Testis (tissue), 2 donors: ENCODE measurements at regions not wholly inside any gene's neighbourhood (a gene's known extent, or its start where the extent isn't known, plus 50 kb on each side); places are given as distances from the start of the nearest gene placed in this dataset.

ENCODE experiments used
- DNase-seq: peaks from one replicate; pipeline ENCODE4 v3.0.0-alpha.2; 2019
- H3K27ac ChIP-seq, 2 donors: fragments of 200-600 bp; sonication (generic); one replicate each; pipeline ENCODE4 v1.5.1; 2019
- H3K27me3 ChIP-seq: fragments of 200-600 bp; sonication (generic); one replicate; pipeline ENCODE4 v1.5.1; 2019
- H3K36me3 ChIP-seq: fragments of 200-600 bp; sonication (generic); one replicate; pipeline ENCODE4 v1.5.1; 2017; ENCODE audit warnings: low read depth; ENCODE audit errors: missing control alignments
- H3K4me1 ChIP-seq: fragments of 200-600 bp; sonication (generic); one replicate; pipeline ENCODE4 v1.5.1; 2019
- H3K4me3 ChIP-seq, 2 donors: fragments of 200-600 bp; sonication (generic); one replicate each; pipeline ENCODE4 v1.5.1; 2017 to 2019
- H3K9me3 ChIP-seq: fragments of 200-600 bp; sonication (generic); one replicate; pipeline ENCODE4 v1.5.1; 2017
- CTCF ChIP-seq, 3 experiments: fragments of 450-650 bp in 2 of 3; fragments of 200-600 bp in 1 of 3; sonication (generic) in 1 of 3; IDR thresholded peaks; one replicate each; pipeline ENCODE4 v1.5.1; 2016 to 2019; ENCODE audit warnings: antibody characterized with exemption in 3 of 3, mild to moderate bottlenecking in 2 of 3, moderate library complexity in 1 of 3
- POLR2A ChIP-seq: fragments of 450-650 bp; IDR thresholded peaks from one replicate; pipeline ENCODE4 v1.6.1; 2017; ENCODE audit warnings: antibody characterized with exemption, mild to moderate bottlenecking, moderate library complexity
- WGBS, 2 donors: methylation state at CpG; one replicate each; pipeline ENCODE4 v1.1.5; 2018; 5-methylcytosine and 5-hydroxymethylcytosine counted together
- intact Hi-C: fragments of 100-400 bp; cut with DNase I; formaldehyde crosslinking; loops from one replicate; pipeline ENCODE4 v1.15.1; 2023; ENCODE audit warnings: low total_unique reads

GRCh38 chr5:2626572-2626971, 124.9 kb downstream of the IRX2 start:
- intact Hi-C loops, result no loop called here
- H3K4me1 ChIP-seq, result no peaks in the 10 kb centered on the region
- no peaks in the 10 kb centered on the region for H3K36me3 ChIP-seq
- no peaks in the 10 kb centered on the region for H3K27me3 ChIP-seq
- no peak overlapping the region for H3K27ac ChIP-seq
- WGBS, 2 donors, result 85 to 97% methylated on average over 2 of the region's 2 CpGs
- DNase-seq, result no peak
- no peak overlapping the region for H3K4me3 ChIP-seq
- TF ChIP-seq CTCF (IDR thresholded peaks at IDR 0.05), result no peak
- TF ChIP-seq POLR2A, result no peak
- H3K9me3 ChIP-seq, result no peaks in the 10 kb centered on the region

GRCh38 chr5:2622866-2623265, 128.6 kb downstream of the IRX2 start:
- Histone ChIP-seq H3K4me3 (no peak overlapping the region), H3K4me1 (no peaks in the 10 kb centered on the region), H3K36me3 (no peaks in the 10 kb centered on the region), H3K27ac (no peak overlapping the region), H3K9me3 (no peaks in the 10 kb centered on the region), H3K27me3 (no peaks in the 10 kb centered on the region)
- intact Hi-C loops, result no loop called here
- no peak for DNase-seq
- TF ChIP-seq POLR2A, result no peak
- no peak for TF ChIP-seq CTCF (IDR thresholded peaks at IDR 0.05)
- WGBS, 2 donors, result 83 to 86% methylated on average over 5 of the region's 5 CpGs

- Histone ChIP-seq H3K27ac (no peak overlapping the region), H3K9me3 (no peaks in the 10 kb centered on the region), H3K4me1 (no peaks in the 10 kb centered on the region), H3K27me3 (no peaks in the 10 kb centered on the region), H3K36me3 (no peaks in the 10 kb centered on the region), H3K4me3 (no peak overlapping the region)
- 81 to 85% methylated on average over 8 of the region's 8 CpGs for WGBS, 2 donors
- intact Hi-C loops, result no loop called here
- TF ChIP-seq POLR2A (no peak), CTCF (IDR thresholded peaks at IDR 0.05) (no peak)
- no peak for DNase-seq
Measured at GRCh38 chr5:2621631-2622030, 129.8 kb downstream of the IRX2 start.

- no peak overlapping the region for H3K27ac ChIP-seq
- H3K36me3 ChIP-seq, result no peaks in the 10 kb centered on the region
- no peak overlapping the region for H3K4me3 ChIP-seq
- H3K9me3 ChIP-seq, result no peaks in the 10 kb centered on the region
- no peaks in the 10 kb centered on the region for H3K27me3 ChIP-seq
- TF ChIP-seq POLR2A (no peak), CTCF (IDR thresholded peaks at IDR 0.05) (no peak)
- no peak for DNase-seq
- intact Hi-C loops, result no loop called here
- WGBS, 2 donors, result 68 to 75% methylated on average over 6 of the region's 6 CpGs
- no peaks in the 10 kb centered on the region for H3K4me1 ChIP-seq
Measured at GRCh38 chr5:2619216-2619615, 132.3 kb downstream of the IRX2 start.

- intact Hi-C loops, result no loop called here
- H3K4me3 ChIP-seq, result no peak overlapping the region
- 80% methylated on average over 5 of the region's 5 CpGs for WGBS, 2 donors
- TF ChIP-seq POLR2A (no peak), CTCF (IDR thresholded peaks at IDR 0.05) (no peak)
- H3K4me1 ChIP-seq, result no peaks in the 10 kb centered on the region
- DNase-seq, result no peak
- H3K27ac ChIP-seq, result no peak overlapping the region
- no peaks in the 10 kb centered on the region for H3K36me3 ChIP-seq
- no peaks in the 10 kb centered on the region for H3K9me3 ChIP-seq
- H3K27me3 ChIP-seq, result no peaks in the 10 kb centered on the region
Measured at GRCh38 chr5:2617461-2617860, 134.0 kb downstream of the IRX2 start.
